GM12865 (cell line): ENCODE measurements at regions not wholly inside any gene's neighbourhood (a gene's known extent, or its start where the extent isn't known, plus 50 kb on each side); places are given as distances from the start of the nearest gene placed in this dataset.
"Not testable (repeated sequence)": the region's sequence is repeated elsewhere in the genome, so short reads cannot be mapped to it uniquely, and the experiment has no call there.

ENCODE experiments used
- DNase-seq: peaks from one replicate; pipeline ENCODE4 v3.0.0; 2010; ENCODE audit warnings: low read depth
- H3K4me3 ChIP-seq: 2 replicates; pipeline ENCODE4 v1.5.1; 2011; ENCODE audit warnings: mild to moderate bottlenecking, low read depth, low read length, control low read depth
- TF ChIP-seq, protein P1 (sequence below): IDR thresholded peaks from 2 replicates; pipeline ENCODE4 v1.5.1; 2011; ENCODE audit warnings: low read length, control low read depth, low read depth, inconsistent platforms; ENCODE audit not compliant: insufficient read depth; ENCODE audit errors: missing control alignments

DNA sequence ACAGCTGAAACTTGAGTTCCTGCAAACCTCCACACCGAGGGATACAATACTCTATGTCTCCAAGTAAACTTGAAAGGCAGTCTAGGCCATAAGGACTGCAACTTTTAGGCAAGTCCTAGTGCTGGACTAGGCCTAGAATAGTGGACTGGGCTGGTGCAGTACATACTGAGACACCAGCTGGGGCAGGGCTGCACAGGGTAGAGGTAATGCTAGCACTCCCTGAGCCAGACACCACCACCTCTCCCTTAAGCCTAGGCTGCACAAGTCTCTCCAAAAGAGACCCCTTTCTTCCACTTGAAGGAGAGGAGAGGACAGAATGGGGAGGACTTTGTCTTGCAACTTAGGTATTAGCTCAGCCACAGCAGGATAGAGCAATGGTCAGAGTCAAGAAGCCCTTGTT, 65.7 kb upstream of the PTPRK start:
- no peak for DNase-seq
- TF ChIP-seq, protein P1, sequence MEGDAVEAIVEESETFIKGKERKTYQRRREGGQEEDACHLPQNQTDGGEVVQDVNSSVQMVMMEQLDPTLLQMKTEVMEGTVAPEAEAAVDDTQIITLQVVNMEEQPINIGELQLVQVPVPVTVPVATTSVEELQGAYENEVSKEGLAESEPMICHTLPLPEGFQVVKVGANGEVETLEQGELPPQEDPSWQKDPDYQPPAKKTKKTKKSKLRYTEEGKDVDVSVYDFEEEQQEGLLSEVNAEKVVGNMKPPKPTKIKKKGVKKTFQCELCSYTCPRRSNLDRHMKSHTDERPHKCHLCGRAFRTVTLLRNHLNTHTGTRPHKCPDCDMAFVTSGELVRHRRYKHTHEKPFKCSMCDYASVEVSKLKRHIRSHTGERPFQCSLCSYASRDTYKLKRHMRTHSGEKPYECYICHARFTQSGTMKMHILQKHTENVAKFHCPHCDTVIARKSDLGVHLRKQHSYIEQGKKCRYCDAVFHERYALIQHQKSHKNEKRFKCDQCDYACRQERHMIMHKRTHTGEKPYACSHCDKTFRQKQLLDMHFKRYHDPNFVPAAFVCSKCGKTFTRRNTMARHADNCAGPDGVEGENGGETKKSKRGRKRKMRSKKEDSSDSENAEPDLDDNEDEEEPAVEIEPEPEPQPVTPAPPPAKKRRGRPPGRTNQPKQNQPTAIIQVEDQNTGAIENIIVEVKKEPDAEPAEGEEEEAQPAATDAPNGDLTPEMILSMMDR = no peak
- no peak overlapping the region for H3K4me3 ChIP-seq

DNA sequence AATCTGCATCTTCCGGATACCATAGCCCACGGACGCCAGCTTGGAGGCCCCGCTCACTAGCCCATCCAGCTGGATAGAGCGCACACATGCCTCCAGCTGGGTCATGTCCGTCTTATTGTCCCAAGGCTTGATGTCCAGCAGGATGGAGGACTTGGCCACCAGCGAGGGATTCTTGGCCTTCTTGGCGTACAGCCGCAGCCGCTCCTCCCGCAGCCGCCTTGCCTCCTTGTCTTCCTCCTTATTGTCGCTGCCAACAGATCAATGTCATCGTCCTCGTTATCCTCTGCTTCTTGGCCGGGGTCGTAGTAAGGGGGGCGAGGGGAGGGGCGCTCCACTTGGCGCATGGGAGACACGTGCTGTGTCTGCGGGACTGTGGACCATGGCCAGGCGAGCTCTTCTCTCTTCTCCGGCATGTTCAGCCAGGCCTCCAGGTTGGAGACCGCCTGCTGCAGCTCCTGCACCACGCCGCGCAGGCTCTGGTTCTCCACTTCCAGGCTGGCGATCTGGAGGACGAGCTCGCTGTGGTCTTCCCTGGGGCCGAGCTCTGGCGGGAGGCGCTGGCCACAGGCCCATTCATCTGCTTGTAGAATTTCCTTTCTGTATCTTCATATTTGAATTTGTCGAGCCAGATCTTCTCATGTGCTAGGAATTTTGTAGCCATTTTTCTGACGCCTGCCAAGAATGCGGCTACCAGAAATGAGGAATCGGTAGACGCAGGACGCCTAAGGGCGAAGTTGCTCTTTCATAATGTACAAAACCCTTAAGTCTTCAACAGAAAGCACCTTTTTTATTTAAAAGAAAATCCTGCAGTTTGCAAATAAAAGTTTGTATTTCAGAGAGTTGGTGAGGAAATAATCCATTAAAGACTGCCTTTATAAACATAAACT, 60.1 kb upstream of the PTPRK start:
- DNase-seq = no peak
- H3K4me3 ChIP-seq = no peak overlapping the region
- TF ChIP-seq, protein P1 = no peak

DNA sequence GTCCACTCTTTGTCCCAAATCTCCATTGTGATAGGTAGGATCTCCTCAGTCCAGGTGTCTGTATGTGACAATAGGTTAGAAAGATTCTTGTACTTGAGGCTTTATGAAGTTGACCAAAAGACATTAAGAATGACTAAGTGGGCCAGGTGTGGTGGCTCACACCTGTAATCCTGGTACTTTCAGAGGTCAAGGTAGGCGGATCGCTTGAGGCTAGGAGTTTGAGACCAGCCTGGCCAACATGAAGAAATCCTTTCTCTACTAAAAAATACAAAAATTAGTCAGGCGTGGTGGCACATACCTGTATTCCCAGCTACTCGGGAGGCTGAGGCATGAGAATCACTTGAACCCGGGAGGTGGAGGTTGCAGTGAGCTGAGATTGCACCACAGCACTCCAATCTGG, 54.9 kb upstream of the PTPRK start:
- DNase-seq = peak; percentile 12
- not testable (repeated sequence) for H3K4me3 ChIP-seq

DNA sequence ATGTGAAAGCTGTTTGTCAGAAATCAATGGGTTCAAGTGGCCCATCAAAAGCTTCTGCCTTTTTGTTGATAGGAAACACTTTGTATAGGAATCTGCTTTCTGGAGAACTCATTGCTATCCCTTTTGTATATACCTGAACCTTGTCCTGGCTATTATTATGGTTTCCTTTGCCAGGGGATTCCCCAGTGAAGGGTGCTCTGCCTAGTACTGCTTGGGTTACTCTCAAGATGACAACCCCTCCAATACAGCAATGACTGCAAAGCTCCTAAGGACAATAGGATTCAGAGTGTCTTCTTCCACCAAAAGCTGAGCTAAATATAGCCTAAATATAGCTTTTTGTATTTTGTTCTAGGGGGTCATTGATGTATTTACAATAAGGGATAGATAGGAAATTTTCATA, 54.0 kb upstream of the PTPRK start:
- TF ChIP-seq, protein P1 = no peak
- H3K4me3 ChIP-seq = no peak overlapping the region
- peak; percentile 18 for DNase-seq

DNA sequence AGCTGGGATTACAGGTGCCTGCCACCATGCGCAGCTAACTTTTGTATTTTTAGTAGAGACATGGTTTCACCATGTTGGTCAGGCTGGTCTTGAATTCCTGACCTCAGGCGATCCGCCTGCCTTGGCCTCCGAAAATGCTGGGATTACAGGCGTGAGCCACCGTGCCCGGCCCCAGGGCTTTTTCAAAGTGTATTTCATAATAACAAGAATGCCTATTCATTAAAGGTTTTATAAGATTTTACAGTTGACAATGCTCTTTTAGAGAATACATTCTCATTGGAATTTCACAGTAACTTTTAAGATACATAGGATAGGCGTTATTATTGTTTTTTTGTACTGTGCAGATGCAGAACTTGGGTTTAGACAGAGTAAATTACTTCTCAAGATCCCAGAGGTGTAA, 52.6 kb upstream of the PTPRK start:
- TF ChIP-seq, protein P1 = no peak
- H3K4me3 ChIP-seq = no peak overlapping the region
- DNase-seq = no peak

DNA sequence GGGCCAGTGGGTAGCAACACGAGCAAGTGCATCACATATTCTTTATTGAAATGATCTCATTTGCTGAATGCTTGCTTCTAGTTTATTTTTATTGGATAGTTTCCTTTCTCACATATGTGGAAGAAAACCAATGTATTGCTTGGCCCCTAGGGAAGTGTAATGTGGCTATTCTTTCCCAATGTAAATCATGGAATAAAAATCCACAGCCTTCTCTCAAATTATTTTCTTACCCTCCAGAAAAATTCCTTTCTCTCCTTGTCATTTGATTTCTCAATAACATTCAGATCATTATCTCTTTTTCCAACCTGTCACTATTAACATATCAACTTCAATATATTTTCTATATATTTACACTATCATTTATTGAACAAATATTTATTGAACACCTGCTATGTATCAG, 51.9 kb upstream of the PTPRK start:
- H3K4me3 ChIP-seq = no peak overlapping the region
- DNase-seq = no peak
- TF ChIP-seq, protein P1 = no peak

DNA sequence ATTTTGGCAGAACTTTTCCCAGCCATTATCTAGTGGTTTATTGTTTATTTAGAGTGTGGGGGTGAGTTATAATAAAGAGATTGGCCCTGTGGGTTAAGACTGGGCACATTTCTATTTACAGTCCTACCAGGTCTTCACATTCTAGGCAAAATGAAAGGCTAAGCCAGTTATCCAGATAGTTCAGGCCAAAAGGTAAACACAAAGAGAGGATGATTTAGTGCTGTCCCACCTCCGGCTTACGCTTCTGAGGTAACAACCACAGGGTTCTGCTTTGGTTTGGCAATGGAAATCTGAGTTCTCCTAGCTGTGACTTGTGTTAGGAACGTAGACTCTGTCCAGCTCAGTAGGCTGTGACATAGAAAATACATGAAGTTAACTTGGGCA, 50.3 kb upstream of the PTPRK start:
- no peak for DNase-seq
- TF ChIP-seq, protein P1 = no peak
- H3K4me3 ChIP-seq = no peak overlapping the region
